ENCODE measurements at regions not wholly inside any gene's neighbourhood (a gene's known extent, or its start where the extent isn't known, plus 50 kb on each side); places are given as distances from the start of the nearest gene placed in this dataset.

DNA sequence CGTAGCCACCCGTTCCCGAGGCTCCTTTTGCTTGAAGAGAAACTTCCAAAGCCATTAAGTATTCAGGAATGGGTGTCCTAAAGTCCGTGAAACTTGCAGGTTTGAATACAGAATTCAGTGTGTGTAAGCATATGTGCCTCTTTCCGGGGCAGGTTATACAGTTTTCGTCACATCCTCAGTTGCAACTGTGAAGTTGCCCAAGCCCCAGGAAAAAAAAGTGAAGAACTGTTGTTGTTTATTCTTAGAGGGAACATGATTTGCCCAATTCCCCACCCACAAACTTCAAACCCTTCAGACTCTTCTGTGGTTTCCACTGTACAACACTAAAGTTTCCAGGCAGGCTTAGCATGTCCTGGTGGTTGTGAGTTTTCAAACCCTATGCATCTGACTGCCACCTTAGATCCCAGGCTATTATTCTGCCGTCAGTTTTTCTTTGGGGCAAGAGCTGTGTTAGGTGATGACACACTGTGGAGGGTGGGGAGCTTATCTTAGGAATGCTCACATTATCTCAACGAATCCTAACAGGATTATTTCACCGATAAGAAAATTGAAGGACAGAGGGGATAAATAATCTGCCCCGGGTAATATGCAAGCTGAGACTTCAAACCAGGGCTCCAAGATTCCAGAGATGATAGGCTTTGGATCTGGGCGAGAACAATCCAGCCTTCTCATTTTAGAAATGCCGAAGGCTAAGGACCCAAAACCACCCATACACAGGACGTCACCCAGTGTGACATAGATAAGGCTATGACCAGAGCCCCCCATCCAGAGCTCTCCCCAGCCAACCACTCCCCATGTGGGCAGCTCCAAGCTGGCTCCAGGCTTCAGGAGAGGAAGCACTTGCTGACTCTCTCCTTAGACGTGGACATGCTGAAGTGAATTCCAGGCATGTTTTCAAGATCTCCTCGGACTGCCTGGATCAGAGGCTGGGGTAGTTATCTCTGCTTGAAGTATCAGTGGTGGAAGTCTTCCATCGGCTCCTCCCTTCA is 81.7 kb upstream of the AFDN start:
- H3K4me2 ChIP-seq (ENCODE audit: low read length): no peak overlapping the region
- no peak overlapping the region for H2AFZ ChIP-seq (ENCODE audit: insufficient read depth, low read length, poor library complexity)
- H3K4ac ChIP-seq (ENCODE audit: low read depth, low read length): peak overlapping the region; percentile 9
- H3K18ac ChIP-seq (ENCODE audit: low read length): peak overlapping the region; percentile 89
- H3K27me3 ChIP-seq (ENCODE audit: insufficient read depth, low read length): no peaks in the 10 kb centered on the region
- H2BK120ac ChIP-seq (ENCODE audit: insufficient read depth, low read length, poor library complexity): peak overlapping the region; percentile 71
- H2BK12ac ChIP-seq (ENCODE audit: low read length): peak overlapping the region; percentile 87
- peak overlapping the region; percentile 90 for H4K91ac ChIP-seq (ENCODE audit: low read depth, low read length)
- H3K36me3 ChIP-seq (ENCODE audit: control insufficient read depth in 1 of 2, insufficient read depth in 2 of 2, low read length in 2 of 2): no peaks in the 10 kb centered on the region
- H3K9me3 ChIP-seq (ENCODE audit: insufficient read depth, low read depth, low read length): peaks cover 2% of the 10 kb centered on the region
- peaks cover 37% of the 10 kb centered on the region for H3K79me1 ChIP-seq (ENCODE audit: low read length)
- H3K4me1 ChIP-seq (ENCODE audit: control insufficient read depth in 1 of 2, insufficient read depth in 2 of 2, low read length in 2 of 2): peaks cover 41 to 45% of the 10 kb centered on the region in 2 experiments
- H3K4me3 ChIP-seq (ENCODE audit: low read depth, low read length): no peak overlapping the region
- peak overlapping the region; percentile 75 for H3K14ac ChIP-seq (ENCODE audit: low read length)
- no peak overlapping the region for H3K23ac ChIP-seq (ENCODE audit: low read length)
- peaks cover 4% of the 10 kb centered on the region for H3K79me2 ChIP-seq (ENCODE audit: control insufficient read depth, insufficient read depth, low read length, poor library complexity)
- peak overlapping the region; percentile 61 for H2BK5ac ChIP-seq (ENCODE audit: low read depth, low read length, poor library complexity)
- H4K8ac ChIP-seq (ENCODE audit: low read depth, low read length): peak overlapping the region; percentile 55
- H3K9ac ChIP-seq (ENCODE audit: low read length): no peak overlapping the region
- H2AK5ac ChIP-seq (ENCODE audit: low read length): peak overlapping the region; percentile 55
- DNase-seq: peak; percentile 86 to 97
- peak overlapping the region; percentile 33 for H3K27ac ChIP-seq (ENCODE audit: low read depth, low read length)
- no peak overlapping the region for H4K12ac ChIP-seq (ENCODE audit: low read depth, low read length)
- no CpG with 5 or more reads among the region's 16 CpGs for WGBS (ENCODE audit: extremely low coverage, insufficient coverage, insufficient read length)

DNA sequence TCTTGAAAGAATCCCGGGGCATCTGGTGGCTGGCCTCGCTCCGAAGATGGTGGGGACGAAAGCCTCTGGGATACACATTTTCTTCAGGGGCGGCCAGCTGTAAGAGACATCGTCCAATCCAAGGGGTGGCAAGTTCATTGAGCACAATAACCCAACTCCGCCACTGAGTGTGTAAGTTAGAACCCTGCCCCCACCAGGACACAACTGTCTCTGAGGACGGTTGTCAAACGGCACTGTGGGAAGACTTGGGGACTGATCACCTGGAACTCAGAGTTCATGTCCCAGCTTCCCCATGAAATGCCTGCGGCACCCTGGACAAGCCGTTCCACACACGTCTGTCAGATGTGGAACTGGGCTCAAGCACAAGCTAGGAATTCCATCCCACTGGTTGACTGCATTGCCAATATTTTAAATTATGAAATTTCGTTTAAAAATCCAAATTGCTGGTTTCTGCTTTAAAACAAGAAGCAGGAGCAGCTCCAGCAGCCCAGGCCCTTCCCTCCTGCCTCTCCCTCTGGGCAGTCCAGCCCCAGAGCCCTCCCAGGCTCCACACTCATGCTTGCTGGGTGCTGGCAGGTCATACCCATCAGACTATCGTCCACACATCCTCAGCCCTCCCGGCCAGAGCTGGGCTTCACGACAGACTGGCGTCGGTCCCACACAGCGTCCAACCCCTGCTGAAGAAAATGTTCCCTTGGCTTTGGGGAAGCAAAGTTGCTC is 80.9 kb upstream of the AFDN start:
- Histone ChIP-seq H3K9me3 (ENCODE audit: insufficient read depth, low read depth, low read length) (peaks cover 2% of the 10 kb centered on the region), H3K36me3 (ENCODE audit: control insufficient read depth in 1 of 2, insufficient read depth in 2 of 2, low read length in 2 of 2) (no peaks in the 10 kb centered on the region), H2BK120ac (ENCODE audit: insufficient read depth, low read length, poor library complexity) (peak overlapping the region; percentile 65), H4K12ac (ENCODE audit: low read depth, low read length) (no peak overlapping the region), H3K4ac (ENCODE audit: low read depth, low read length) (peak overlapping the region; percentile 60), H2AFZ (ENCODE audit: insufficient read depth, low read length, poor library complexity) (no peak overlapping the region), H3K79me1 (ENCODE audit: low read length) (peaks cover 40% of the 10 kb centered on the region), H2AK5ac (ENCODE audit: low read length) (peak overlapping the region; percentile 86), H3K23ac (ENCODE audit: low read length) (no peak overlapping the region), H3K4me1 (ENCODE audit: control insufficient read depth in 1 of 2, insufficient read depth in 2 of 2, low read length in 2 of 2) (peaks cover 49 to 50% of the 10 kb centered on the region in 2 experiments), H4K8ac (ENCODE audit: low read depth, low read length) (peak overlapping the region; percentile 64), H4K91ac (ENCODE audit: low read depth, low read length) (peak overlapping the region; percentile 83), H2BK12ac (ENCODE audit: low read length) (peak overlapping the region; percentile 87), H3K27ac (ENCODE audit: low read depth, low read length) (peak overlapping the region; percentile 33), H2BK5ac (ENCODE audit: low read depth, low read length, poor library complexity) (peak overlapping the region; percentile 61), H3K4me2 (ENCODE audit: low read length) (no peak overlapping the region), H3K18ac (ENCODE audit: low read length) (peak overlapping the region; percentile 89), H3K14ac (ENCODE audit: low read length) (peak overlapping the region; percentile 75), H3K9ac (ENCODE audit: low read length) (no peak overlapping the region), H3K79me2 (ENCODE audit: control insufficient read depth, insufficient read depth, low read length, poor library complexity) (peaks cover 4% of the 10 kb centered on the region), H3K4me3 (ENCODE audit: low read depth, low read length) (no peak overlapping the region), H3K27me3 (ENCODE audit: insufficient read depth, low read length) (no peaks in the 10 kb centered on the region)
- DNase-seq: peak; percentile 60 to 84
- WGBS (ENCODE audit: extremely low coverage, insufficient coverage, insufficient read length): no CpG with 5 or more reads among the region's 19 CpGs

DNA sequence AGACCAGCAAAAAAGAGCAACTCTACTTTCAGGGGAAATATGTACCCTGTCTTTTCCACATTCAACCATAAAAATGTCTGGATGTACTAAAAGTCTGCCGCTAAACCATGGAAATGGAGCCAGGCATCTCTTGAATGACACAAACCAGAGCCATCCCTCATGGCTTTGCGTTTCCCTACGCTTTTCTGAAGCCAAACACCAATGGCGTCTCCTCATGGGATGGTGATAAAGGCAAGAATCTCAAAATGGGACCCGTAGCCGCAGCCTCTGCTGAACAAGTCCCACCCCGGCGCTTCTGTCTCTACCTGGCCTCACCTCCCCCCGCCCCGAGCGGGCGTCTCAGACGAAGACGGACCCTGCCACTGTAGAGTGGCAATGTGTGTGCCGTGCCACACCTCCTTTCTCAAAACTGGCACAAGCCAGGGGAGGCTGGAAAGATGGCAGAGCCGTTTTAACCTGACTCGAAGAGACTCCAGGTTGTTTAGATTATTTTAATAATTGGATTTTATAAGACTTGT is 80.3 kb upstream of the AFDN start:
- WGBS (ENCODE audit: extremely low coverage, insufficient coverage, insufficient read length): no CpG with 5 or more reads among the region's 17 CpGs
- H3K27me3 ChIP-seq (ENCODE audit: insufficient read depth, low read length): no peaks in the 10 kb centered on the region
- H3K79me2 ChIP-seq (ENCODE audit: control insufficient read depth, insufficient read depth, low read length, poor library complexity): peaks cover 4% of the 10 kb centered on the region
- peak overlapping the region; percentile 52 for H3K14ac ChIP-seq (ENCODE audit: low read length)
- H3K36me3 ChIP-seq (ENCODE audit: control insufficient read depth in 1 of 2, insufficient read depth in 2 of 2, low read length in 2 of 2): no peaks in the 10 kb centered on the region
- H3K9ac ChIP-seq (ENCODE audit: low read length): no peak overlapping the region
- DNase-seq: no peak
- H2AK5ac ChIP-seq (ENCODE audit: low read length): peak overlapping the region; percentile 86
- peaks cover 2% of the 10 kb centered on the region for H3K9me3 ChIP-seq (ENCODE audit: insufficient read depth, low read depth, low read length)
- peak overlapping the region; percentile 64 for H4K8ac ChIP-seq (ENCODE audit: low read depth, low read length)
- H3K4me2 ChIP-seq (ENCODE audit: low read length): no peak overlapping the region
- peak overlapping the region; percentile 65 for H2BK120ac ChIP-seq (ENCODE audit: insufficient read depth, low read length, poor library complexity)
- no peak overlapping the region for H3K4me3 ChIP-seq (ENCODE audit: low read depth, low read length)
- peak overlapping the region; percentile 83 for H4K91ac ChIP-seq (ENCODE audit: low read depth, low read length)
- peak overlapping the region; percentile 87 for H2BK12ac ChIP-seq (ENCODE audit: low read length)
- no peak overlapping the region for H2AFZ ChIP-seq (ENCODE audit: insufficient read depth, low read length, poor library complexity)
- H3K18ac ChIP-seq (ENCODE audit: low read length): peak overlapping the region; percentile 48
- H3K27ac ChIP-seq (ENCODE audit: low read depth, low read length): peak overlapping the region; percentile 15
- H3K4ac ChIP-seq (ENCODE audit: low read depth, low read length): peak overlapping the region; percentile 60
- H4K12ac ChIP-seq (ENCODE audit: low read depth, low read length): no peak overlapping the region
- H3K4me1 ChIP-seq (ENCODE audit: control insufficient read depth in 1 of 2, insufficient read depth in 2 of 2, low read length in 2 of 2): peaks cover 53% of the 10 kb centered on the region in 2 experiments
- H2BK5ac ChIP-seq (ENCODE audit: low read depth, low read length, poor library complexity): peak overlapping the region; percentile 61
- H3K23ac ChIP-seq (ENCODE audit: low read length): no peak overlapping the region
- H3K79me1 ChIP-seq (ENCODE audit: low read length): peaks cover 41% of the 10 kb centered on the region

DNA sequence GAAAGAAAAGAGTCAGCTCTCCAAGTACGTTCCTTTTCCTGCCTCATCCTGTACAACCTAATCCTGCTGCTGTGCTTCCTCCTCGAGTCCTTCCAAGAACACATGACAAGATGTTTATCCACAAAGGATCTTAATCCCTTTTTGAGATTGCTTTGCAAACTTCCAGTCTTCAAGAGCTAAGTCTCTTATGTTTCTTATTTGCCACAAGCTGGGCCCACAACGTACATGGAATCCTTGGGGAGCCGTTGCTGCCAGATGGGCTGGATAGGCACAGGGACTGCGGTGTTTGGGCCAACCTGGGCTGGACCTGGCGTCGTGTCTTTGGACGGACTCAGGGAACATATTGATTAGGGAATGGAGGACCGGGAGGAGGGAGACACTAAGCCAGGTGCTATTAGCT is 79.7 kb upstream of the AFDN start:
- Histone ChIP-seq H3K79me1 (ENCODE audit: low read length) (peaks cover 45% of the 10 kb centered on the region), H3K36me3 (ENCODE audit: control insufficient read depth in 1 of 2, insufficient read depth in 2 of 2, low read length in 2 of 2) (no peaks in the 10 kb centered on the region), H3K27me3 (ENCODE audit: insufficient read depth, low read length) (no peaks in the 10 kb centered on the region), H3K79me2 (ENCODE audit: control insufficient read depth, insufficient read depth, low read length, poor library complexity) (peaks cover 4% of the 10 kb centered on the region), H4K12ac (ENCODE audit: low read depth, low read length) (no peak overlapping the region), H4K8ac (ENCODE audit: low read depth, low read length) (peak overlapping the region; percentile 17), H3K9me3 (ENCODE audit: insufficient read depth, low read depth, low read length) (peaks cover 2% of the 10 kb centered on the region), H2BK12ac (ENCODE audit: low read length) (peak overlapping the region; percentile 70), H3K18ac (ENCODE audit: low read length) (peak overlapping the region; percentile 23), H4K91ac (ENCODE audit: low read depth, low read length) (peak overlapping the region; percentile 36), H2BK5ac (ENCODE audit: low read depth, low read length, poor library complexity) (no peak overlapping the region), H3K4me1 (ENCODE audit: control insufficient read depth in 1 of 2, insufficient read depth in 2 of 2, low read length in 2 of 2) (peaks cover 57% of the 10 kb centered on the region in 2 experiments), H3K4me2 (ENCODE audit: low read length) (no peak overlapping the region), H3K27ac (ENCODE audit: low read depth, low read length) (no peak overlapping the region), H3K4me3 (ENCODE audit: low read depth, low read length) (no peak overlapping the region), H2AK5ac (ENCODE audit: low read length) (peak overlapping the region; percentile 42), H3K9ac (ENCODE audit: low read length) (no peak overlapping the region), H2AFZ (ENCODE audit: insufficient read depth, low read length, poor library complexity) (no peak overlapping the region), H3K4ac (ENCODE audit: low read depth, low read length) (no peak overlapping the region), H3K23ac (ENCODE audit: low read length) (no peak overlapping the region), H2BK120ac (ENCODE audit: insufficient read depth, low read length, poor library complexity) (peak overlapping the region; percentile 44), H3K14ac (ENCODE audit: low read length) (peak overlapping the region; percentile 23)
- no peak for DNase-seq
- WGBS (ENCODE audit: extremely low coverage, insufficient coverage, insufficient read length): no CpG with 5 or more reads among the region's 9 CpGs
